ENCODE measurements at regions not wholly inside any gene's neighbourhood (a gene's known extent, or its start where the extent isn't known, plus 50 kb on each side); places are given as distances from the start of the nearest gene placed in this dataset.

GRCh38 chr5:158465086-158465972 is 606.4 kb upstream of the CLINT1 start:
- Histone ChIP-seq H3K4me3 (replicated peaks; ENCODE audit: low read depth, low read length) (no peak overlapping the region), H3K27me3 (replicated peaks; ENCODE audit: control insufficient read depth, insufficient read depth, low read length) (peaks cover 2% of the 10 kb centered on the region; the same call in 1 of the 2 replicates), H3K36me3 (ENCODE audit: control insufficient read depth, insufficient read depth, low read length) (no peaks in the 10 kb centered on the region)
- no peak for TF ChIP-seq CTCF (IDR thresholded peaks at IDR 0.05; ENCODE audit: insufficient read depth, low read length, poor library complexity, severe bottlenecking)
- no peak for DNase-seq (ENCODE audit: extremely low read depth, insufficient read length)

GRCh38 chr5:158464383-158464782 is 605.4 kb upstream of the CLINT1 start:
- Histone ChIP-seq H3K27me3 (replicated peaks; ENCODE audit: control insufficient read depth, insufficient read depth, low read length) (peaks cover 2% of the 10 kb centered on the region; the same call in 1 of the 2 replicates), H3K36me3 (ENCODE audit: control insufficient read depth, insufficient read depth, low read length) (no peaks in the 10 kb centered on the region), H3K4me3 (replicated peaks; ENCODE audit: low read depth, low read length) (no peak overlapping the region)
- DNase-seq (ENCODE audit: extremely low read depth, insufficient read length), result no peak
- TF ChIP-seq CTCF (IDR thresholded peaks at IDR 0.05; ENCODE audit: insufficient read depth, low read length, poor library complexity, severe bottlenecking), result no peak

- DNase-seq (ENCODE audit: extremely low read depth, insufficient read length), result no peak
- no peak overlapping the region for H3K4me3 ChIP-seq (replicated peaks; ENCODE audit: low read depth, low read length)
- TF ChIP-seq CTCF (IDR thresholded peaks at IDR 0.05; ENCODE audit: insufficient read depth, low read length, poor library complexity, severe bottlenecking), result no peak
Observed at GRCh38 chr5:158463938-158464337, 605.0 kb upstream of the CLINT1 start.

GRCh38 chr5:158463188-158463587 is 604.2 kb upstream of the CLINT1 start:
- no peak for DNase-seq (ENCODE audit: extremely low read depth, insufficient read length)
- no peak for TF ChIP-seq CTCF (IDR thresholded peaks at IDR 0.05; ENCODE audit: insufficient read depth, low read length, poor library complexity, severe bottlenecking)
- Histone ChIP-seq H3K27me3 (replicated peaks; ENCODE audit: control insufficient read depth, insufficient read depth, low read length) (no peaks in the 10 kb centered on the region), H3K4me3 (replicated peaks; ENCODE audit: low read depth, low read length) (no peak overlapping the region), H3K36me3 (ENCODE audit: control insufficient read depth, insufficient read depth, low read length) (no peaks in the 10 kb centered on the region)

More at GRCh38 chr5:158463938-158464337, 605.0 kb upstream of the CLINT1 start:
- no peaks in the 10 kb centered on the region for H3K36me3 ChIP-seq (ENCODE audit: control insufficient read depth, insufficient read depth, low read length)
- peaks cover 1% of the 10 kb centered on the region; the same call in 1 of the 2 replicates for H3K27me3 ChIP-seq (replicated peaks; ENCODE audit: control insufficient read depth, insufficient read depth, low read length)

DNA sequence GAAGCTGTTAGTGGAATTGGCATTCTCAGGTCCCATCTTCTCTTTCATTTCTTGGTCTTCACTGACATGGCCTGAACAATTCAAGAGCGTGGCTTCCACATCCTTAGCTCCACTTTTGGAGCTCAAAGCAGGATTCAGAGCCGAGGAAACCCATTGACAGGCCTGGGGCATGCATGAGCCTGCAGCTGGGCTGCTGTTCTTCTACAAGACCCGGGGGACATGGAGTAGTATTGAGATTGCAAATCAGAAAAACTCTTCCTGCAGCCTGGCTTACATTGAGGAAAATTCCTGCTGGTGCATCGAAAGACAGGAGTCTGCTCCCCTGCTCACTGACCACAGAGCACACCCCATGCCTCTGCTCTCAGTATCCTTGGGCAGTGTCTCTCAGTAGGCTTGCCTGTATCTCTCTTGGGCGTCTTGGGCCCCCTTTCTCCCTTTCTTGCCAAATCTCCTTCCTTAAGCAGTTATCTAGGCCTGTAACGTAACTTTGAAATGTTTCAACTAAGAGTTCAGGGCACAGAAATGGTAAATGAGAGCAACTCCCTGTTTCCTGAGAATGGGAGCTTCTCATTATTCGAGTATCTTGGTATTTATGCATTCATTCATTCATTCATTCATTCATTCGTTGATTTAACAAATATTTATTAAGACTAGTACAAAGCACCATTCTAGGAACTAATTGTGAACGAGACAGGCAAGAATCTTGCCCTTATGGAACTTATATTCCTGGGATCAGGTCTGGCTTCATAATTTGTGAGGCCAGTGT is 603.6 kb upstream of the CLINT1 start:
- DNase-seq (ENCODE audit: extremely low read depth, insufficient read length), result no peak
- Histone ChIP-seq H3K4me3 (replicated peaks; ENCODE audit: low read depth, low read length) (no peak overlapping the region), H3K27me3 (replicated peaks; ENCODE audit: control insufficient read depth, insufficient read depth, low read length) (no peaks in the 10 kb centered on the region), H3K36me3 (ENCODE audit: control insufficient read depth, insufficient read depth, low read length) (no peaks in the 10 kb centered on the region)
- TF ChIP-seq CTCF (IDR thresholded peaks at IDR 0.05; ENCODE audit: insufficient read depth, low read length, poor library complexity, severe bottlenecking), result no peak

All from GM06990 (cell line).